GM23338 (cell line): ENCODE measurements at regions not wholly inside any gene's neighbourhood (a gene's known extent, or its start where the extent isn't known, plus 50 kb on each side); places are given as distances from the start of the nearest gene placed in this dataset.
A peak's percentile ranks its signal among the peaks of the same experiment; 100 is the strongest.

ENCODE experiments used
- CREB1 ChIP-seq: fragments of 250-450 bp; sonication (Bioruptor Pico); IDR thresholded peaks from 2 replicates; pipeline ENCODE4 v1.5.0; 2020; ENCODE audit warnings: low read depth, mild to moderate bottlenecking, moderate library complexity
- CTCF ChIP-seq, 2 experiments: fragments of 200-600 bp in 1 of 2; sonication (generic) in 1 of 2; conservative IDR thresholded peaks; 2 replicates each; pipeline versions ENCODE4 v1.5.1 to v1.6.1; 2016 to 2017; ENCODE audit warnings: antibody characterized with exemption in 2 of 2, low read depth in 2 of 2, mild to moderate bottlenecking in 2 of 2, moderate library complexity in 1 of 2
- EZH2 ChIP-seq: fragments of 200-600 bp; sonication (generic); IDR thresholded peaks from one replicate; pipeline ENCODE4 v1.8.0; 2017; ENCODE audit warnings: antibody characterized with exemption, mild to moderate bottlenecking, low read depth; ENCODE audit not compliant: unreplicated experiment
- EZH2phosphoT487 ChIP-seq: fragments of 200-600 bp; sonication (generic); IDR thresholded peaks from one replicate; pipeline ENCODE4 v1.8.1; 2018; ENCODE audit warnings: antibody characterized with exemption; ENCODE audit not compliant: unreplicated experiment
- POLR2AphosphoS5 ChIP-seq: IDR thresholded peaks from 2 replicates; pipeline ENCODE4 v1.6.1; 2016; ENCODE audit warnings: antibody characterized with exemption, low read depth
- TF ChIP-seq, protein P1 (sequence below): IDR thresholded peaks from one replicate; pipeline ENCODE4 v1.6.1; 2018; ENCODE audit warnings: antibody characterized with exemption; ENCODE audit not compliant: unreplicated experiment

DNA sequence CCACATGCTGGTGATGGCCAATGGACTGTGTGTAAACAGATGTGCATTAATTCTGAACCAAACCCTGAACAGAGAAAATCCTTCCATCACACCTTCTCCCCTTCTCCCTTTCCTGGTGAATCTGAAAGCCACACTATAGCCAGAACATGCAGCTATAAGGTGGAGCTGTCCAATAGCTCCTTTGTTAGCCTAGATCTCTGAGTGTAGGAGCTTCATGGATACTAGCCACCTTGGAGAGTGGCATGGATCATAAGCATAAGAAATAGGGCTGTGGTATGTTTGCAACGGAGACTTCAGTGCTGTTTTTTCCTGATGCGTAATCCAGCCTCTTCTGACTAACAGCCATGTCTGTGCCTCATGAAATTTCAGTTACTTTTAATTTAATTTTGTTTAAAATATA lies 364.5 kb downstream of the BTG1 start:
- TF ChIP-seq CTCF (conservative IDR thresholded peaks at IDR 0.05; ENCODE audit: low read depth in 2 of 2) (no peak), EZH2 (no peak), CREB1 (no peak), POLR2AphosphoS5 (no peak), EZH2phosphoT487 (no peak)
- TF ChIP-seq, protein P1, sequence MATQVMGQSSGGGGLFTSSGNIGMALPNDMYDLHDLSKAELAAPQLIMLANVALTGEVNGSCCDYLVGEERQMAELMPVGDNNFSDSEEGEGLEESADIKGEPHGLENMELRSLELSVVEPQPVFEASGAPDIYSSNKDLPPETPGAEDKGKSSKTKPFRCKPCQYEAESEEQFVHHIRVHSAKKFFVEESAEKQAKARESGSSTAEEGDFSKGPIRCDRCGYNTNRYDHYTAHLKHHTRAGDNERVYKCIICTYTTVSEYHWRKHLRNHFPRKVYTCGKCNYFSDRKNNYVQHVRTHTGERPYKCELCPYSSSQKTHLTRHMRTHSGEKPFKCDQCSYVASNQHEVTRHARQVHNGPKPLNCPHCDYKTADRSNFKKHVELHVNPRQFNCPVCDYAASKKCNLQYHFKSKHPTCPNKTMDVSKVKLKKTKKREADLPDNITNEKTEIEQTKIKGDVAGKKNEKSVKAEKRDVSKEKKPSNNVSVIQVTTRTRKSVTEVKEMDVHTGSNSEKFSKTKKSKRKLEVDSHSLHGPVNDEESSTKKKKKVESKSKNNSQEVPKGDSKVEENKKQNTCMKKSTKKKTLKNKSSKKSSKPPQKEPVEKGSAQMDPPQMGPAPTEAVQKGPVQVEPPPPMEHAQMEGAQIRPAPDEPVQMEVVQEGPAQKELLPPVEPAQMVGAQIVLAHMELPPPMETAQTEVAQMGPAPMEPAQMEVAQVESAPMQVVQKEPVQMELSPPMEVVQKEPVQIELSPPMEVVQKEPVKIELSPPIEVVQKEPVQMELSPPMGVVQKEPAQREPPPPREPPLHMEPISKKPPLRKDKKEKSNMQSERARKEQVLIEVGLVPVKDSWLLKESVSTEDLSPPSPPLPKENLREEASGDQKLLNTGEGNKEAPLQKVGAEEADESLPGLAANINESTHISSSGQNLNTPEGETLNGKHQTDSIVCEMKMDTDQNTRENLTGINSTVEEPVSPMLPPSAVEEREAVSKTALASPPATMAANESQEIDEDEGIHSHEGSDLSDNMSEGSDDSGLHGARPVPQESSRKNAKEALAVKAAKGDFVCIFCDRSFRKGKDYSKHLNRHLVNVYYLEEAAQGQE = peak; percentile 56
